ENCODE measurements at regions not wholly inside any gene's neighbourhood (a gene's known extent, or its start where the extent isn't known, plus 50 kb on each side); places are given as distances from the start of the nearest gene placed in this dataset.

DNA sequence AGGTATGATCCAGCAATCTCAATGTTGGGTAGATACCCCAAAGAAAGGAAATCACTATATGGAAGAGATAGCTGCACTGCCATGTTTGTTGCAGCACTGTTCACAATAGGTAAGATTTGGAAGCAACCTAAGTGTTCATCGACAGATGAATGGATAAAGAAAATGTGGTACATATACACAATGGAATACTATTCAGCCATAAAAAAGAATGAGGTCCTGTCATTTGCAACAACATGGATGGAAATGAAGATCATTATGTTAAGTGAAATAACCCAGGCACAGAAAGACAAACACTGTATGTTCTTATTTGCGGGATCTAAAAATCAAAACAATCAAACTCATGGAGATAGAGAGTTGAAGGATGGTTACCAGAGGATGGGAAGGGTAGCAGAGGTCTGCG lies 372.4 kb upstream of the SPRED2 start (continued):
- no peak for TF ChIP-seq ZBTB33 (IDR thresholded peaks at IDR 0.05; ENCODE audit: borderline replicate concordance, low read depth)
- no peak for TF ChIP-seq MEF2A (IDR thresholded peaks at IDR 0.05; ENCODE audit: borderline replicate concordance, low read depth)
- no peak for TF ChIP-seq JUND (IDR thresholded peaks at IDR 0.05)
- TF ChIP-seq YY1 (IDR thresholded peaks at IDR 0.05; ENCODE audit: low read depth), result no peak

DNA sequence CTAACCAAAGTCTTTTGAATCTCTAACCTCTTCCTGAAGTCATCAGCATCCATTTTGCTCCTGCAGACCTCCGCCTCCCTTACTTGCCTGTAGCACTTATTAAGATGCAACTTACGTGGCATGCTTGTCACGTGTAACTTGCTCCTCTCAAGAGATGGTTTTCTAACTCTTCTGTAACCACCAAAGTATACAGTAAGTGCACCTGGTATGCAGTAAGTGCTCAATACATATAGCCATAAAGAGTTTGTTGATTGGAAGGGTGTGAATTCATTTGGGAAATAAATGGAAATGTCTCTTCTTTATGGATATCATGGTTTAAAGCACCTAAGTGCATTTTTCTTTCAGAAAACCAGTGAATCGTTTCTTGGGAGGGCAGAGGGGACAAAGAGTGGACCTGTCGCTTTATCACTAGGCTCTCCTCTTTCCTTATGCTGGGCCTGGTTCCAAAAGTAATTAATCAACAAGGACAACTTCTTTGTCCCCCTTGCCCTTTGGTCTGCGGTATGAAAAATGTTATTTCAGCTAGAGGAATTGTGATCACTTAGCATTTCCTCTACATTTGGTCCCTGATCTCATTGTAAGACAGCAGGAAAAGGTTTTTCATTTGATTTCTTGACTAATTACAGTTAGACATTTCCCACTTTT lies 370.0 kb upstream of the SPRED2 start:
- Histone ChIP-seq H3K27me3 (ENCODE audit: insufficient read depth) (no peaks in the 10 kb centered on the region), H3K4me2 (no peak overlapping the region), H3K4me3 (ENCODE audit: low read depth in 2 of 2, low read length in 1 of 2) (no peak overlapping the region), H3F3A (replicated peaks; ENCODE audit: insufficient read depth) (no peaks in the 10 kb centered on the region), H3K4me1 (ENCODE audit: control insufficient read depth in 1 of 2, insufficient read depth in 2 of 2, low read depth in 1 of 2, low read length in 1 of 2) (peaks cover 0 to 2% of the 10 kb centered on the region in 2 experiments; a peak in 1 of 4 replicates), H3K9me2 (no peaks in the 10 kb centered on the region), H3K79me2 (ENCODE audit: insufficient read depth) (no peaks in the 10 kb centered on the region), H2AFZ (ENCODE audit: low read depth) (no peak overlapping the region), H4K20me1 (ENCODE audit: insufficient read depth) (no peaks in the 10 kb centered on the region), H3K9me3 (no peaks in the 10 kb centered on the region), H3K36me3 (replicated peaks in 1 of 2; ENCODE audit: control insufficient read depth in 1 of 2, insufficient read depth in 2 of 2, low read length in 1 of 2) (no peaks in the 10 kb centered on the region), H3K9ac (no peak overlapping the region), H3K27ac (ENCODE audit: low read depth in 2 of 2, low read length in 1 of 2) (no peak overlapping the region)
- TF ChIP-seq RCOR1 (IDR thresholded peaks at IDR 0.05; ENCODE audit: low read length) (no peak), MAX (IDR thresholded peaks at IDR 0.05; ENCODE audit: low read depth) (no peak), CHD2 (IDR thresholded peaks at IDR 0.05; ENCODE audit: low read length, partially characterized antibody) (no peak)
- ChIA-PET CTCF (interaction anchor here (1.5 kb wide), 1 partner anchor 80 kb away, joined by 4 read pairs; no protein-coding TSS in a partner anchor), POLR2A (no interaction called here)
- no peak for DNase-seq
- 43% methylated on average over 6 of the region's 6 CpGs for WGBS (ENCODE audit: low lambda C conversion rate)

GRCh38 chr2:65800998-65801397 lies 368.6 kb upstream of the SPRED2 start:
- H3K4me2 ChIP-seq, result no peak overlapping the region
- no peaks in the 10 kb centered on the region for H4K20me1 ChIP-seq (ENCODE audit: insufficient read depth)
- no peaks in the 10 kb centered on the region for H3K27me3 ChIP-seq (ENCODE audit: insufficient read depth)
- WGBS (ENCODE audit: low lambda C conversion rate), result 18% methylated on average over 1 of the region's 1 CpG
- no peak overlapping the region for H3K9ac ChIP-seq
- H3K4me1 ChIP-seq (ENCODE audit: control insufficient read depth in 1 of 2, insufficient read depth in 2 of 2, low read depth in 1 of 2, low read length in 1 of 2), result peaks cover 0 to 2% of the 10 kb centered on the region in 2 experiments; a peak in 1 of 4 replicates
- no peak for DNase-seq
- no peaks in the 10 kb centered on the region for H3K36me3 ChIP-seq (replicated peaks in 1 of 2; ENCODE audit: control insufficient read depth in 1 of 2, insufficient read depth in 2 of 2, low read length in 1 of 2)
- no peak overlapping the region for H3K4me3 ChIP-seq (ENCODE audit: low read depth in 2 of 2, low read length in 1 of 2)
- no peak overlapping the region for H3K27ac ChIP-seq (ENCODE audit: low read depth in 2 of 2, low read length in 1 of 2)
- H3K9me3 ChIP-seq, result no peaks in the 10 kb centered on the region
- H2AFZ ChIP-seq (ENCODE audit: low read depth), result no peak overlapping the region
- POLR2A ChIA-PET, result no interaction called here
- no peaks in the 10 kb centered on the region for H3F3A ChIP-seq (replicated peaks; ENCODE audit: insufficient read depth)
- CTCF ChIA-PET, result interaction anchor here (1.0 to 1.5 kb wide), 2 partner anchors 11 to 78 kb away, joined by 3 to 4 read pairs; no protein-coding TSS in a partner anchor
- no peaks in the 10 kb centered on the region for H3K79me2 ChIP-seq (ENCODE audit: insufficient read depth)
- no peaks in the 10 kb centered on the region for H3K9me2 ChIP-seq
- TF ChIP-seq SMC3 (IDR thresholded peaks at IDR 0.05; ENCODE audit: low read depth, low read length) (0 out of 2 replicates have a peak, but pooled peaks have one; percentile 30), SIN3A (IDR thresholded peaks at IDR 0.05; ENCODE audit: borderline replicate concordance, low read depth, low read length) (no peak)
- TF ChIP-seq, protein P1, sequence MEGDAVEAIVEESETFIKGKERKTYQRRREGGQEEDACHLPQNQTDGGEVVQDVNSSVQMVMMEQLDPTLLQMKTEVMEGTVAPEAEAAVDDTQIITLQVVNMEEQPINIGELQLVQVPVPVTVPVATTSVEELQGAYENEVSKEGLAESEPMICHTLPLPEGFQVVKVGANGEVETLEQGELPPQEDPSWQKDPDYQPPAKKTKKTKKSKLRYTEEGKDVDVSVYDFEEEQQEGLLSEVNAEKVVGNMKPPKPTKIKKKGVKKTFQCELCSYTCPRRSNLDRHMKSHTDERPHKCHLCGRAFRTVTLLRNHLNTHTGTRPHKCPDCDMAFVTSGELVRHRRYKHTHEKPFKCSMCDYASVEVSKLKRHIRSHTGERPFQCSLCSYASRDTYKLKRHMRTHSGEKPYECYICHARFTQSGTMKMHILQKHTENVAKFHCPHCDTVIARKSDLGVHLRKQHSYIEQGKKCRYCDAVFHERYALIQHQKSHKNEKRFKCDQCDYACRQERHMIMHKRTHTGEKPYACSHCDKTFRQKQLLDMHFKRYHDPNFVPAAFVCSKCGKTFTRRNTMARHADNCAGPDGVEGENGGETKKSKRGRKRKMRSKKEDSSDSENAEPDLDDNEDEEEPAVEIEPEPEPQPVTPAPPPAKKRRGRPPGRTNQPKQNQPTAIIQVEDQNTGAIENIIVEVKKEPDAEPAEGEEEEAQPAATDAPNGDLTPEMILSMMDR (IDR thresholded peaks at IDR 0.05), result peak; percentile 44
